ENCODE measurements at regions not wholly inside any gene's neighbourhood (a gene's known extent, or its start where the extent isn't known, plus 50 kb on each side); places are given as distances from the start of the nearest gene placed in this dataset.

DNA sequence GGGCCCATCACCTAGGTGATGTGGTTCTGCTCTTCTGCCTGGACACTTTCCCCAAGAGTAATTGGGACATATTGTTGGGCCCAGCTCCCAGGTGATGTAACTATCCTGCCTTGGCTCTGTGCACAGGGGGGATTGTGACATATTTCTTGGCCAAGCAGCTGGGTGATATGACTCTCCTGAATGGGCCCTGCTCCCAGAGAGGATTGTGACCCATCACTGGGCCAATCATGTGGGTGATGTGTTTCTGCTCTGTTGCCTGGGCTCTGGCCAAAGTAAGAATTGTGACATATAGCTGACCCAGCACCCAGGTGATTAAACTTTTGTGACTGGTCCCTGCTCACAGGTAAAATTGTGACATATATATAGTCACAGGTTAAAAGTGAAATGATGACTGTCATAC, 1904.9 kb downstream of the TP53TG3F start:
- TF ChIP-seq, protein P1, sequence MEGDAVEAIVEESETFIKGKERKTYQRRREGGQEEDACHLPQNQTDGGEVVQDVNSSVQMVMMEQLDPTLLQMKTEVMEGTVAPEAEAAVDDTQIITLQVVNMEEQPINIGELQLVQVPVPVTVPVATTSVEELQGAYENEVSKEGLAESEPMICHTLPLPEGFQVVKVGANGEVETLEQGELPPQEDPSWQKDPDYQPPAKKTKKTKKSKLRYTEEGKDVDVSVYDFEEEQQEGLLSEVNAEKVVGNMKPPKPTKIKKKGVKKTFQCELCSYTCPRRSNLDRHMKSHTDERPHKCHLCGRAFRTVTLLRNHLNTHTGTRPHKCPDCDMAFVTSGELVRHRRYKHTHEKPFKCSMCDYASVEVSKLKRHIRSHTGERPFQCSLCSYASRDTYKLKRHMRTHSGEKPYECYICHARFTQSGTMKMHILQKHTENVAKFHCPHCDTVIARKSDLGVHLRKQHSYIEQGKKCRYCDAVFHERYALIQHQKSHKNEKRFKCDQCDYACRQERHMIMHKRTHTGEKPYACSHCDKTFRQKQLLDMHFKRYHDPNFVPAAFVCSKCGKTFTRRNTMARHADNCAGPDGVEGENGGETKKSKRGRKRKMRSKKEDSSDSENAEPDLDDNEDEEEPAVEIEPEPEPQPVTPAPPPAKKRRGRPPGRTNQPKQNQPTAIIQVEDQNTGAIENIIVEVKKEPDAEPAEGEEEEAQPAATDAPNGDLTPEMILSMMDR (conservative IDR thresholded peaks at IDR 0.05; ENCODE audit: low read depth, low read length), result no peak
- TF ChIP-seq EZH2phosphoT487 (IDR thresholded peaks at IDR 0.05; ENCODE audit: borderline replicate concordance, low read length) (no peak), EZH2 (IDR thresholded peaks at IDR 0.05; ENCODE audit: low read length, unreplicated experiment) (no peak)

Measured in PC-3 (cell line).